H1 (cell line): ENCODE measurements at regions not wholly inside any gene's neighbourhood (a gene's known extent, or its start where the extent isn't known, plus 50 kb on each side); places are given as distances from the start of the nearest gene placed in this dataset.

Experiments used
- CTCF ChIA-PET: fragments of 300-600 bp; sonication (Branson Sonifier 250); formaldehyde crosslinking; loops from one replicate; lab custom pipeline; 2021; ENCODE audit not compliant: partially characterized antibody; lab: Charles Lee
- POLR2A ChIA-PET: fragments of 300-600 bp; sonication (Branson Sonifier 250); formaldehyde crosslinking; loops from one replicate; lab custom pipeline; 2021; ENCODE audit warnings: inconsistent platforms; ENCODE audit not compliant: partially characterized antibody; lab: Charles Lee
- DNase-seq, 2 experiments: peaks; one replicate each; pipeline versions ENCODE4 v3.0.0 to v3.0.0-alpha.2; 2010 to 2022; ENCODE audit warnings: low spot score in 2 of 2, low read depth in 1 of 2, mixed read lengths in 1 of 2
- FAIRE-seq: peaks from 2 replicates; lab custom pipeline; 2011; peaks lifted over from hg19 to GRCh38; lab: Jason Lieb, UNC
- H2AFZ ChIP-seq: 2 replicates; pipeline ENCODE4 v1.8.1; 2012; ENCODE audit warnings: low read length, inconsistent platforms
- H2AK5ac ChIP-seq: 2 replicates; pipeline ENCODE4 v1.6.1; 2013; ENCODE audit warnings: low read depth, low read length
- H2BK120ac ChIP-seq: replicated peaks from 2 replicates; pipeline ENCODE3; 2013; ENCODE audit warnings: low read depth, low read length, inconsistent platforms
- H2BK12ac ChIP-seq: 2 replicates; pipeline ENCODE4 v1.6.1; 2013; ENCODE audit warnings: low read depth, low read length
- H2BK15ac ChIP-seq: 2 replicates; pipeline ENCODE4 v1.6.1; 2013; ENCODE audit warnings: low read length
- H2BK20ac ChIP-seq: 2 replicates; pipeline ENCODE4 v1.6.1; 2013; ENCODE audit warnings: low read length
- H2BK5ac ChIP-seq: 2 replicates; pipeline ENCODE4 v1.6.1; 2013; ENCODE audit warnings: low read depth, low read length
- H3K14ac ChIP-seq: 2 replicates; pipeline ENCODE4 v1.6.1; 2013; ENCODE audit warnings: inconsistent platforms; ENCODE audit not compliant: insufficient read length
- H3K18ac ChIP-seq: 2 replicates; pipeline ENCODE4 v1.6.1; 2013; ENCODE audit warnings: low read length; ENCODE audit errors: extremely low read depth
- H3K23ac ChIP-seq: 2 replicates; pipeline ENCODE4 v1.6.1; 2013; ENCODE audit warnings: inconsistent platforms; ENCODE audit not compliant: insufficient read length
- H3K23me2 ChIP-seq: 2 replicates; pipeline ENCODE4 v1.6.1; 2013; ENCODE audit warnings: low read depth, low read length
- H3K27ac ChIP-seq: 2 replicates; pipeline ENCODE4 v1.6.1; 2011; ENCODE audit warnings: low read depth, low read length, inconsistent platforms
- H3K27me3 ChIP-seq, 4 experiments: replicated peaks in 1 of 4; 1 replicate in 1 of 4; 2 replicates in 3 of 4; pipeline versions ENCODE4 v1.6.1 to v1.8.1; 2011 to 2013; ENCODE audit warnings: low read length in 3 of 4, mild to moderate bottlenecking in 3 of 4, inconsistent platforms in 2 of 4, mixed read lengths in 2 of 4, moderate library complexity in 1 of 4; ENCODE audit not compliant: control insufficient read depth in 3 of 4, insufficient read depth in 3 of 4; ENCODE audit errors: extremely low read depth in 1 of 4
- H3K36me3 ChIP-seq, 4 experiments: 2 replicates each; pipeline versions ENCODE4 v1.6.1 to v1.8.1; 2011 to 2013; ENCODE audit warnings: mild to moderate bottlenecking in 4 of 4, low read length in 3 of 4, moderate library complexity in 2 of 4, control low read depth in 1 of 4, inconsistent platforms in 1 of 4; ENCODE audit not compliant: insufficient read depth in 4 of 4, control insufficient read depth in 2 of 4
- H3K4ac ChIP-seq: replicated peaks from 2 replicates; pipeline ENCODE3; 2013; ENCODE audit warnings: low read length, low read depth, mixed read lengths, inconsistent platforms; ENCODE audit not compliant: insufficient read length
- H3K4me1 ChIP-seq, 4 experiments: replicated peaks in 1 of 4; 1 replicate in 1 of 4; 2 replicates in 3 of 4; pipeline versions ENCODE4 v1.6.1 to v1.8.1; 2011 to 2013; ENCODE audit warnings: low read length in 3 of 4, inconsistent platforms in 2 of 4, mixed read lengths in 1 of 4; ENCODE audit not compliant: insufficient read depth in 4 of 4, control insufficient read depth in 3 of 4
- H3K4me2 ChIP-seq, 2 experiments: 2 replicates each; pipeline versions ENCODE4 v1.6.1 to v1.8.1; 2011 to 2013; ENCODE audit warnings: low read depth in 2 of 2, low read length in 2 of 2, control low read depth in 1 of 2, inconsistent platforms in 1 of 2, mild to moderate bottlenecking in 1 of 2; ENCODE audit not compliant: insufficient read depth in 1 of 2
- H3K4me3 ChIP-seq, 4 experiments: fragments of 200-600, 300-600 bp in 1 of 4; sonication (generic), shearing (Covaris generic), sonication (Bioruptor Twin) in 1 of 4; 2 replicates each; pipeline versions ENCODE4 v1.5.1 to v1.8.1; 2011 to 2016; ENCODE audit warnings: low read length in 4 of 4, low read depth in 3 of 4, control low read depth in 2 of 4, inconsistent platforms in 2 of 4, mild to moderate bottlenecking in 2 of 4, mixed read lengths in 1 of 4, moderate library complexity in 1 of 4; ENCODE audit not compliant: insufficient read depth in 2 of 4; ENCODE audit errors: extremely low read depth in 1 of 4
- H3K56ac ChIP-seq: replicated peaks from 2 replicates; pipeline ENCODE3; 2013; ENCODE audit warnings: low read depth, mild to moderate bottlenecking, mixed read lengths, low read length, inconsistent platforms; ENCODE audit not compliant: insufficient read length
- H3K79me1 ChIP-seq: 2 replicates; pipeline ENCODE4 v1.6.1; 2013; ENCODE audit warnings: low read depth, low read length, control low read depth
- H3K79me2 ChIP-seq, 2 experiments: 2 replicates each; pipeline versions ENCODE4 v1.6.1 to v1.8.1; 2012 to 2013; ENCODE audit warnings: low read length in 2 of 2, mild to moderate bottlenecking in 2 of 2, inconsistent platforms in 1 of 2; ENCODE audit not compliant: insufficient read depth in 2 of 2, control insufficient read depth in 1 of 2
- H3K9ac ChIP-seq, 4 experiments: replicated peaks in 1 of 4; 1 replicate in 1 of 4; 2 replicates in 3 of 4; pipeline versions ENCODE4 v1.6.1 to v1.8.1; 2011 to 2013; ENCODE audit warnings: low read depth in 3 of 4, low read length in 3 of 4, control low read depth in 2 of 4, mild to moderate bottlenecking in 2 of 4, moderate library complexity in 2 of 4, inconsistent platforms in 1 of 4; ENCODE audit errors: extremely low read depth in 1 of 4
- H3K9me3 ChIP-seq, 2 experiments: 2 replicates each; pipeline versions ENCODE4 v1.6.1 to v1.8.1; 2012 to 2013; ENCODE audit warnings: mild to moderate bottlenecking in 2 of 2, moderate library complexity in 2 of 2, control low read depth in 1 of 2, inconsistent platforms in 1 of 2, low read depth in 1 of 2, low read length in 1 of 2, mixed read lengths in 1 of 2; ENCODE audit not compliant: insufficient read depth in 2 of 2
- H4K20me1 ChIP-seq, 2 experiments: replicated peaks in 1 of 2; 2 replicates each; pipeline versions ENCODE3 to v1.8.1; 2011 to 2013; ENCODE audit warnings: inconsistent platforms in 2 of 2, low read length in 2 of 2, mild to moderate bottlenecking in 1 of 2; ENCODE audit not compliant: insufficient read depth in 2 of 2, control insufficient read depth in 1 of 2
- H4K5ac ChIP-seq: 2 replicates; pipeline ENCODE4 v1.6.1; 2013; ENCODE audit warnings: low read length, low read depth, mixed read lengths, inconsistent platforms; ENCODE audit not compliant: insufficient read length
- H4K8ac ChIP-seq: 2 replicates; pipeline ENCODE4 v1.8.0; 2013; ENCODE audit warnings: mild to moderate bottlenecking, moderate library complexity, low read length, inconsistent platforms; ENCODE audit not compliant: insufficient read depth; ENCODE audit errors: extremely low read depth
- H4K91ac ChIP-seq: replicated peaks from 2 replicates; pipeline ENCODE3; 2013; ENCODE audit warnings: low read length, mixed read lengths, inconsistent platforms; ENCODE audit not compliant: insufficient read length
- BACH1 ChIP-seq: IDR thresholded peaks from 2 replicates; pipeline ENCODE4 v1.6.1; 2012; ENCODE audit warnings: low read length, improper control_type of control experiment
- CBX5 ChIP-seq: fragments of 300-800, 300-1000 bp; sonication (generic); IDR thresholded peaks from 2 replicates; pipeline ENCODE4 v1.7.1; 2016; ENCODE audit warnings: antibody characterized with exemption, low read length, low read depth
- HDAC2 ChIP-seq, 2 experiments: fragments of 300-600 bp in 1 of 2; sonication (generic) in 1 of 2; IDR thresholded peaks; 2 replicates each; pipeline ENCODE4 v1.6.1; 2011 to 2012; ENCODE audit warnings: low read depth in 2 of 2, low read length in 2 of 2, mild to moderate bottlenecking in 2 of 2, moderate library complexity in 2 of 2, borderline replicate concordance in 1 of 2, inconsistent platforms in 1 of 2
- KDM4A ChIP-seq: IDR thresholded peaks from one replicate; pipeline ENCODE4 v1.7.1; 2012; ENCODE audit warnings: low read depth, mild to moderate bottlenecking, moderate library complexity, low read length, inconsistent platforms; ENCODE audit not compliant: severe bottlenecking
- RBBP5 ChIP-seq: IDR thresholded peaks from 2 replicates; pipeline ENCODE4 v1.7.1; 2012; ENCODE audit warnings: low read depth, mild to moderate bottlenecking, inconsistent platforms, low read length, moderate library complexity, borderline replicate concordance
- TBP ChIP-seq: IDR thresholded peaks from 2 replicates; pipeline ENCODE4 v1.6.1; 2011; ENCODE audit warnings: low read depth, low read length, improper control_type of control experiment
- WGBS, 2 experiments: shearing (Covaris generic) in 1 of 2; methylation state at CpG; one replicate each; pipeline versions ENCODE4 v1.1.6 to v1.1.7; 2013 to 2015; ENCODE audit warnings: low lambda C conversion rate in 2 of 2, mixed read lengths in 2 of 2, inconsistent platforms in 1 of 2, low coverage in 1 of 2, missing lambda C conversion rate in 1 of 2; ENCODE audit not compliant: insufficient replicate concordance in 2 of 2, insufficient coverage in 1 of 2, insufficient read length in 1 of 2; ENCODE audit errors: extremely low coverage in 1 of 2, missing lambda C conversion rate in 1 of 2; 5-methylcytosine and 5-hydroxymethylcytosine counted together

- Histone ChIP-seq H3K27me3 (no peaks in the 10 kb centered on the region), H3K79me2 (no peaks in the 10 kb centered on the region), H2BK5ac (no peak overlapping the region), H2BK120ac (no peak overlapping the region), H3K9me3 (peaks cover 6 to 10% of the 10 kb centered on the region in 2 experiments; a peak in 3 of 4 replicates), H2BK20ac (no peak overlapping the region), H3K9ac (no peak overlapping the region), H4K5ac (no peak overlapping the region), H3K4me3 (no peak overlapping the region), H2AFZ (no peak overlapping the region), H4K20me1 (no peaks in the 10 kb centered on the region), H3K4ac (no peak overlapping the region), H4K91ac (no peak overlapping the region), H3K4me1 (peaks cover 0 to 3% (median 0%) of the 10 kb centered on the region in 4 experiments; a peak in 3 of 7 replicates), H2AK5ac (no peak overlapping the region), H3K23ac (no peak overlapping the region), H3K4me2 (no peak overlapping the region), H3K14ac (no peak overlapping the region), H3K36me3 (no peaks in the 10 kb centered on the region), H3K27ac (no peak overlapping the region), H3K18ac (no peak overlapping the region), H2BK15ac (no peak overlapping the region), H3K23me2 (no peaks in the 10 kb centered on the region), H3K56ac (no peak overlapping the region), H2BK12ac (no peak overlapping the region), H3K79me1 (no peaks in the 10 kb centered on the region), H4K8ac (no peak overlapping the region)
- TF ChIP-seq BACH1 (no peak), KDM4A (no peak), CBX5 (no peak), RBBP5 (no peak), HDAC2 (IDR thresholded peaks at IDR 0.05; ENCODE audit: borderline replicate concordance in 1 of 2, low read depth in 2 of 2, low read length in 2 of 2) (no peak), TBP (no peak)
- DNase-seq, result no peak
- 81% methylated on average over 6 of the region's 6 CpGs; no CpG with 5 or more reads in 1 of the 2 experiments for WGBS, 2 experiments
- CTCF ChIA-PET, result no interaction called here
- no peak for FAIRE-seq
- POLR2A ChIA-PET, result no interaction called here
Measured at GRCh38 chr10:125235093-125236069, 75.0 kb upstream of the CTBP2 start.
